NCI-H2107 treated with DMSO at 0.1 percent for 48 hours (cell line): ENCODE measurements at regions not wholly inside any gene's neighbourhood (a gene's known extent, or its start where the extent isn't known, plus 50 kb on each side); places are given as distances from the start of the nearest gene placed in this dataset.
A peak's percentile ranks its signal among the peaks of the same experiment; 100 is the strongest.

ENCODE experiments used
- DNase-seq: peaks from one replicate; lab custom pipeline; 2025; ENCODE audit not compliant: unreplicated experiment; lab: John Stamatoyannopoulos, UW

DNA sequence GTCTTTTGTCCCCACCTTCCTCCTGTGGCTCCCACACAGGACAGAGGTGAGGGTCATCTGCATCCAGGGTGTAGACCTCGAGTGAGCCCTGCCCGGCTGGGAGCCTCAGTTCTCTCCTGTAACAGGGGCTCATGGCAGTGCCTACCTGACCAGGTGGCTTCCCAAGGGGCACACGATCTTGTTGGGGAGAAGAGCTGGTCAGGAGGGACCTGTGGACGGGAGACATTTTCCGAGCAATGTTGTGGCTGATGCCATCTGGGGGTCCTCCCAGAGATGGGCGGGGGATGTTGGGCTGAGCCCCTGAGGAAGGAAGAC is 51.9 kb downstream of the CEBPB start:
- DNase-seq: no peak

DNA sequence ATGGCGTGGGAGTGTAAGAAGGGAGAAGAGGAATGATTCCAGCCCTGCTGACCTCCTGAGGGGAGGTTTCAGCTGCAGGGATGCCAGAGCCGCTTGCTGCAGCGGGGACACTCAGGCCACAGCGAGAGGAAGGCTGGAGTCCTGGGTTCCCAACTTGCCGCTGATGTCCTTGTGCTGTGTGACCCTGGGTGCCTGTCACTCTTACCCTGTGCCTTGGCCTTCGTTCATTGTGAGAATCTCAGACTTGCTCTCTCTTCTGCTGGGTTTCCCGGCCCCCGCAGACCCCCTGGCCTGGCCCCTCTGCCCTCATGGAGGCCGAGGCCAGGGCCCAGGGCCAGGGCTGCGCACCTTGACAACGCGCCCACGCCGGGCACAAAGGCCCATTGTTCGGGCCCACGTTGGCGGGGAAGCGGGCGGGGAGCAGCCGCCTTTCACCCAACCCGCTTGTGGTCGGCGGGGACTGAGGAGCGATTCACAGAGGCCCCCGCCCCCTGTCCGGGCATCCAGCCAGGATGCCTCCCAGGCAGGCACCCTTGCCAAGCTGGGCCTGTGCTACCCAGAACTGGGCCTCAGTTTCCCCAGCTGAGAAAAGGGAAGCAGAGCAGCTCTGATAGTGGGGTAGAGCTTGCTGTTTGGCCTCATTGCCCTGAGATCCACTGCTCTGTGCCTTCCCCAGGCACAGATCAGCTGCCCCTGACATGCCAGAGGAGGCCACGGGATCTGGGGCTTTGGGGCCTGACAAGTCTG is 52.4 kb downstream of the CEBPB start:
- peak; percentile 15 for DNase-seq

DNA sequence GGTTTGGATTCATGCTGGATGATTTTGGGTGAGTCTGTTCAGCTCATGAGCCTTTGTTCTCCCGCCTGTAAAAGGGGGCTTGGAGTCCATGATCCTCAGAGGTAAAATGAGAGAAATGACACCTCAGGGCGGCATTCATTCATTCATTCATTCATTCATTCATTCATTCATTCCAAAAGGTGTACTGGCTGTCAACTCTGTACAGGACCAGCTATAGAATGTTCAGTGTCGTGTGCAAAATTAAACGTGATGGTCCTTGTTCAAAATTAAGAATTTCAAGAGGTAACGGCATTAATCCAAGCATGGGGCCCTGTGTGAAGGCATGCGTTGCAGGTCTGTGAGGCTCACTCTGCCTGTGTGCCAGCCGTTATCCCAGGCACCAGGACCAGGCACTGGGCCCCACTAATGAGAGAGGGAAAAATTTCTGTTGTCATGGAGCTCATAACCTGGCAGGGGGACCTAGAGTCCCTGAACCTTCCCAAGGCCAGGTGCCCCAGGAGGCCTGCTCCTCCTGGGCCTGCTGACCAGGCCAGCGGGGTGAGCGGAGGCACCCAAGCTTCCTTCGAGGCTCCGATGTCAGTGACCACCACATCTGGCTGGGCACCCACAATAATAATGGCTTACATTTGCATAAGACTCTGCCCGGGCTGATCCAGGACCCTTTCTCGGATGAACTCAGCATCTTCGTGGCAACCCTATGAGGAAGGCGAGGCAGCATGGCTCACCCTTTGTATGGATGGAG is 53.2 kb downstream of the CEBPB start:
- no peak for DNase-seq

DNA sequence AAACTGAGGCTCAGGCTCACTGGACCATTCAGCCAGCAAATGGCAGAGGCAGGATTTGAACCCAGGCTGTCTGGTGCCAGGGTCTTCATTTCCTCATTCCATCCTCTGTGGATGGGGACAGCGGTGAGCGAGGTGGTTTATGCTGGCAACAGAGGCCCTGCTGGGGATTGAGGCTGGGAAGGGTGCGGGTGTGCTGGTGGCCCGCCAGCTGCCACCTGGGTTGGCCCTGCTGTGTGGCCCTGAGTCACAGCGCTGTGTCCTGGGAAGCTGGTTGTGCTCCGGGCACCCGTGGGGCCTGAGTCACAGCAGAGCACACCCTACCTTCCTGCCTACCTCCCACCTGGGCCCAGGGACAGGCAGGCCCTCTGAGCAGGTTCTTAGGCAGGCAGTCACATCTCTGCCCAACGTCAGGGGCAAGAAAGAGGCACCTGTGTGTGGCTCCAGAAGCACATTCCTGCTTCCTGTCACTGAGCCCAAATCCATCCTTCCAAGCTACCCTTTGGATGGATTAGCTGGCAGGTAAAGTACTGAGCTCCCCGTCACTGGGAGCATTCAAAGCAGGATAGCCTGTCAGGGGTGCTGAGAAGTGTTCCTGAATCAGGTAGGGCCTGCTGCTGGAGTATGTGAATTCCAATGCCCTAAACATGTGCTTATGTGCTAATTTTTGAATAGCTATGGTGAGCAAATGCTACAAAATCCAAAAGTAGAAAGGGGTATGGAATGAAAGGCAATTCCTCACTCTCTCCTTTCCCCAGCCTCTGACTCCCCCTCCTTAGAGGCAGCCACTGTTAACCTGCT is 53.9 kb downstream of the CEBPB start:
- DNase-seq: no peak

DNA sequence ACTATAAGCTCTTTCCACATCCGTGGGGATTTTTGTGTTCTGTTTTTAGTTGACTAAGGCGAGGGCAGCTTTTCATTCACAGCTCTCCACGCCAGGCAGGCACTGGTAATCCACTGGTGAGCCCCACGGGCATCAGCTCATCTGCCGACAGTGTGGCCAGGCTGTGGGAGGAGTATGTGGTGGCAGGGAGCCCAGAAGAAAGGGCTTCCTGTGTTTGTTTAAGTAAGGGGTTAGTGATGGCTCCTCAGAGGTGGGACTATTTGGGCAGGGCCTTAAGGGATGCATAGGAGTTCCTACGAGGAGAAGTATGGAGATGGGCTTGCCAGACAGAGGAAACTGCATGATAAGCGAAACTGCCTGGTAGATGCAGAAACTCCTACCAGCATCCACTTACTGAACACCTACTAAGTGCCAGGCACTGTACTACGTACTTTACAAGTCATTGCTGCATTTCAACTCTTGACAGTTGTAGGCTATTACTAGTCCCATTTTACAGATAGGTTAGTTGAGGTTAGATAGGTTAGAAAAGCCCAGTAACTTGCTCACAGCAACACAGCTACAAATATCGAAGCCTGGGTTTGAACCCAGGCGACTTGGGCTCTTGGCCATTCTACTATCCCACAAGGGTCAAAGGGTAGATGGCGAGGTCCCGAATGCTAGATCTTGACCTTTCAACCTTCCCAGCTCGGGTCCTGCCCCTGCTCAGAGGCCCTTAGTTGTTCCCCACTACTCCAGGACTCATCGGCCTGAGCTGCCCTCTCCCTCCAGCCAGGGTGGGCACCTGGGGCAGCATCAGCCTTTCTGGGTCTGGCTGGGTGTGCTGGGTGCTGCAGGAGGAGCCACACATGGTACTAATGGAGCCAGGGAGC is 55.1 kb downstream of the CEBPB start:
- DNase-seq: no peak

DNA sequence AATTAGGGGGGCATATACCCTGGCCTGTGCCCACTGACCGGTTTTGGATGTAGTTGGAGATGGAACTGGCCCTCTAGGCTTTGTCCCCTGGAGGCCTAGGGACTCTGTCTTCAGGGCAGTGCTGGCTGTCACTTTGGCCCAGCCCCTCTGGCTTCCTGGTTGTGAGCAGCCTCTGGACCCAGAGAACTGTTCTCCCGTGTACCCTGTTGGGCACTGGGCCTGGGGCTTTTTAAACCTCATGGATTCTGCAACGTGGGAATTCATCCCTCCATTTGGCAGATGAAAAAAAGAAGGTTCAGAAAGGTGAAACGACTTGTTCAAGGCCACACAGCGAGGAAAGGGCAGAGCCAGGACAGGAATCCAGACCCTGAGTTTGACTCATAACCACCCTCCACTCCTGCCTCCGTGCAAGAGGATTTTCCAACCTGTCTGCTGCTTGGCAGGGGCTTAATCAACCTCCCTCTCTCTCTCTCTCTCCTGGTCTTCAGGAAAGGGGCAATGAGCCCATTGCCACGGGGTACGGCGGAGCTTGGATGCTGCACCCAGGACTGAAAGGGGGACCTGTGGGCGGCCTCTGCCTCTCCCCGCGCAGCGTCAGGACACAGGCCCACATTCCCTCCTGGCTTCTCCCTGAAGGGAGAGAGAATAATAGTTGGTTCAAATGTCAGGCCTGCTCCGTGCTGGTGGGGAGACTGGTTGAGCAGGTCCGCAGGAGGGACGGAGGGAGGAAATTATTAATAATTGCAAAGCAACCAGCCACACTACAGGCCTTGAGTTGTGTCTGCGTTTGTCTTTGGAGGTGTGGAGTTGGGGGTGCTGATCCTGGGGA is 56.0 kb downstream of the CEBPB start:
- DNase-seq: no peak

DNA sequence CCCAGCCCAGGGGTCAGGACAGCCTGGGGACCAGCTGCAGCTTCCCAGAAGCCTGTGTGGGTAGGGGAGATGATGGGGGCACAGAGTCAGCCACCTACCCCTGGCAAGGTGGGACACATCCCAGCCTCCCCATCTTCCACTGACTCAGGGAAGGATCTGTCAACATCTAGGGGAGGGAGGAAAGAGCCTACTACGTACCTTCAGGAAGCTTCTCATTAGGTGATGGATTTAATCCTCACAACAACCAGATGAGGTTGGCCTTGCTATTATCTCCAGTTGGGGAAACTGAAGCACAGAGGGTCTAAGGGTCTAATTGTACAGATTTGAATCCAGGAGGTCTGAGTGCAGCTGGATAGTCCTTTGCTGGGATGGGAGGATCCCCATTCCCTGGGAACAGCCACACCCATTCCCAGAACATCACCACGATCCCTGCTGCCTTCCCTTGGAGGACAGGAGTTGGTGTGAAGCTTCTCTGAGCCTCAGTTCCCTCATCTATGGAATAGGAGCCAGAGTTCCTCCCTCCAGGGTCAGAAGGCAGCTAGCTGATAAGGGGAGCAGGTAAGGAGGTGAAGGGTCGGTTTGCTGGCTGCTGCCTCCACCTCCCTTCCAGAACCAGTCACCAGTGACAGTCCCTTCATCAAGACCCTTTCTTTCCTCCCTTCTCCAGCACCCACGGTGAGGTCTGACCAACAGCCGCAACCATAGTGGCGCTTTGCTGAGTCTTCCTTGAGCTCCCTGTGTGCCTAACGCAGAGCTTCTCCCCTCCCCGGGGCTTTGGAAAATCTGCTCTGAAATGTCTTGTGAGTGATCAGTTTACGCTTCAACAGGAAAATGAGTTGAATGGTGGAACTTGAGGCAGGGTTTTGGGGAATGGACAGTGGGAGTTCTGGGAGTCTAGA is 56.8 kb downstream of the CEBPB start:
- no peak for DNase-seq

DNA sequence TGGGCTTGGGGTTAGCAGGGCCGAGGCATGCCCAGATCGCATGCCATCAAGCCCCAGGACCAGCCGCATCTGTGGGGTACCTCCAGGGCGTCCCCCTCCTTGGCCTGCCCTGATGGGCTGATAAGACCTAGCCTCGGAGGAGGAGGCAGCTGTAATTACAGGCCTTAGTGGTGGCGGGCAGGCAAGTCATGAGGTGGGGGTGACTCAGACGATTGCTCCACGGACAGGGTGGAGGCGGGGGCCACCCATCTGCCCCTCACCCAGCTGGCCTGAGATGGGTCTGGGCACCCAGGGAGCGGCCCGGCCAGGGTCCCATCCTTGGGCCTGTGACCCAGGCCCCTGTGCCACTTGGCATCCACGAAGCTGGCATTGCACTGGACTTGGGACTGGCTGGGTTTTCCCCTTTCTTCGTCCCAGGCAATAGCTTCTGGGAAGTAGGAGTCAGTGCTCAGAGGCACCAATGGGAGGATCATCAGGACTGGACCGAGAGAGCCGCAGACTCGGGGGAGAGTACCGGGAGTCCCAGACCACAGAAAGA is 57.5 kb downstream of the CEBPB start:
- DNase-seq: no peak

DNA sequence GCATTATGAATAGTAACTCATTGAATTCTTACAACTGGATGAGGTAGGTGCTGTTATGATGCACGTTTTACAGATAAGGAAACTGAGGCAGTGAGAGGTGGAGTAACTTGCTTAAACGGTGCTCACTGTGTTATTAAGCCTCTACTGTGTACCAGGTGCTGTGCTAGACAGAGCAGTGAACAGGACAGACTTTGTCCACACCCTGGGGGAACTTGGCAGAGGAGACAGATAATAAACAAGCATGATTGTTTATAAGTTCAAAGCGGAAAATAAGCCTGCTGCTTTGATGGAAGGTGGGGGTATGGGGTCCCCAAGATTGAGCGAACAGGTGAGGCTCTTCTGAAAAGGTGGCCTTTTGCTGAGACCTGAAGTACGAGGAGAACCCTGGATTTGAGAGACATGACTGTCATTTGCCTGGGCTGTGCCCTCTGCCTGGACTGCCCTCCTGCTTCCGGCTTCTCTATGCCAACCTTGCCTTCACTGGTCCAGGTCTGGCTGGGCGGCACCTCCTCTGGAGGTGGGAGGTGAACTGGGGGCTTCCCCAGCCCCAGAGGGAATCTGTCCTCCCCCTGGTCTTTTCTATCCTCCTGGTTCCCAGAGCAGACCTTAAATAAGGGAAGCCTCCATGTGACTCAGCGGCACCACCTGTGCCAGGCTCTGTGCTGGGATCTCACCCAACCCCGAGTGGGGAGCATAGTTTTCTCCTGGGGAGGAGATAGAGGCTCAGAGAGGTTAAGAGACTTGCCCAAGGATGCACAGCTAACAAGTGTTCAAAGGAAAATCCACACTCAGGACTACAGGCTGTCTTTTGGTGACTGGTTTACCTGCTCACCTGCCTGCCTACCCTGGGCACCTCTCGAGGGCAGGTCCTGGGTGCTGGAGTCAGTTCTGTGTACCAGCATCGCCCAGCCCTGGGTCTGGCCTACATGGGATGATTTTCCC is 59.1 kb downstream of the CEBPB start:
- DNase-seq: no peak

DNA sequence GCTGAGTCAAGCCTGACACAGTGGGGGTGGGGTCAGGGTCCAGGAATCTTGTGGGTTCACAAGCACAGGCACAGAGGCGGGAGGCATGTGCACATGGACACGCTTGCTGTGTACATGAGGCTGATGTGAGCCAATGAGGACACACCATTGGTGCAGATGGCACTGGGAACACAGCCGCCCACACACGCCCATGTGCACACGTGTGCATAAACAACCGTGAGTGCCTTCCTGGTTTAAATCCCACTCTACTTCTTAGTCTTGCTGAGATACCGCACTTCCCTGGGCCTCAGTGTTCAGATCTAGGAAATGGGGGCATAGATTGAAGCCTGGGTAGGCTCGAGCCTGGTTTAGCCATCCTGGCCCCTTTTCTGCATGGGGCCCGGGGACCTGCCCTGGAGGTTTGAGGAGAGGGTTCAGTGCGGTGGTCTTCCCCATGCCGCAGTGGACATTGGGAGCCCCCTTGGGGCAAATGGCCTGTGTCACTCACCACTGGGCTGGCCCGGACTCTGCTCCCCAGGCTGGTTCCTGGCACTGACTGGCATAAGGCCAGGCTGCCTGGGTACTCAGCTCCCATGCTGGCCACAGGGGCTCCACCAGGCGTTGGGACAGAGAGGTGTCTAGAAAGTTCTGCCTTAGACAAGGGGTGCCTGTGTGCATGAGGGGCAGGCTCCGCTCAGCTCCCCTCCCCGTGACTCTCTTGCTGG is 60.2 kb downstream of the CEBPB start:
- DNase-seq: no peak

DNA sequence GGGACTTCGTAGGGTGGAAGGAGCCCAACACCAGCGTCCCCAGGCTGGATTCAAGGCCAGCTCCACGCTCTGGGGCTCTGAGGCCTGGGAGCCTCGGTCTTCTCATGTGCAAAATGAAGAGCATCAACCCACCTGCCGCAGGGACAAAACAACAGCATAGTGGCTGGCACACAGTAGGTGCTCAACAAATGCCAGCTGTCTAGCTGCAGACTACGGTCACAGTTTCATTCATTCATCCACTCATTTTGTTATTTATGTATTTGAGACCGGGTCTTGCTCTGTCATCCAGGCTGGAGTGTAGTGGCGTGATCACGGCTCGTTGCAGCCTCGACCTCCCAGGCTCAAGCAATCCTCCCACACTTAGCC is 60.7 kb downstream of the CEBPB start:
- DNase-seq: no peak

DNA sequence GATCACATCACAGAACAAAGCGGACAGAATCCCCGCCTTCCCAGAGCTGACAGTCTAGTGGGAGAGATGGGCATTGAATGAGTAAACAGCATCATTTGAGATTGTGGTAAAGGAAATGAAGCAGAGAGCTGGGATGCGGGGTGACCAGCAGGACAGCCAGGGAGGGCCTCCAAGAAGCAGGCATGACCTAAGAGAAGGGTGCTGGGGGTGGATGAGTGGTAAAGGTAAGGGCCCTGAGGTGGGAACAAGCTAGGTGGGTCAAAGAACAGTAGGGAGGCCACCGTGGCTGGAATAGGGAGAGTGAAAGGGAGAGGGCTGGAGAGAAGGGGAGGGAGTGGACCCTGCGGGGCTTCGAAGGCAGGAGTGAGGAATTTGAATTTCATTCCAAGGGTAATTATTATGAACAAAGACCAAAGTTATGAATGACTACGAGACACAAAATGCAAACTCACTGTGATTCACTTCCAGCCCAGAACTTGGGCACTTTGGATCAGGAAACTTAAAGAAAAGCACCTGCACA is 61.4 kb downstream of the CEBPB start:
- DNase-seq: no peak

DNA sequence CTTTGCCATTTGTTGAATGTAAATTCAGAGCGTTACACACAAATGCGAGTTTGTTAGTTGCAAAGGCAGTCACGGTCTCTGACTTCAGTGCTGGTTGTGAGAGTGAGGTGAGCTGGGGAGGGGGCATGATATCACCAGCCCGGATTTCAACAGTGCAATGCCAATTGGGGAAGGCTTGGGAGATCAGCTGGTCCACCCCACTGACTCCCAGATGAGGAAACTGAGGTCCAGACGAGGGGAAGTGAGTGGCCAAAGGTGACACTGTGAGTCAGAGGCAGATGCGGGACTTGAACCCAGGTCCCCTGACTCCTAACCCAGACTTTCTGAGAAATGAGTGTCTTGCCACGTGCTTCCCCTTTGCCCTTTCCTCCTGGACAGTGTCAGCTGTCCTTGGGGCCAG is 62.1 kb downstream of the CEBPB start:
- DNase-seq: no peak

DNA sequence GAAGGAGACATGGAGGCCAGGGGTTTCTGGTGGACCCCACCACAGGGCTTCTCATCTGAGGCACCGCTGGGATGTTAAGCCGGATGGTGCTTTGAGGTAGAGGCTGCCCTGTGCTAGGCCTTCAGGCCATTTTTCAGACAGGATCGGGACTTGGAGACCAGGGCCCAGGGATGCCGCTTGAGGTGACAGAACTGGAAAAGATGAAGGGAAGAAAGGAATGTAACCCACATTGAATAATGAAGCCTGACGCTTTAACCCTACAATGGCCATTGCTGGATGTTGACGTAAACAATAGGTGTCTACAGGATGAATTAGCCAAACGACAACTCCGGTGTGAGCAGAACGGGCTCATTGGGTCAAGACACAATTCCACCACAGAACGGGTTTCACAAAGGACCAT is 62.5 kb downstream of the CEBPB start:
- DNase-seq: no peak

DNA sequence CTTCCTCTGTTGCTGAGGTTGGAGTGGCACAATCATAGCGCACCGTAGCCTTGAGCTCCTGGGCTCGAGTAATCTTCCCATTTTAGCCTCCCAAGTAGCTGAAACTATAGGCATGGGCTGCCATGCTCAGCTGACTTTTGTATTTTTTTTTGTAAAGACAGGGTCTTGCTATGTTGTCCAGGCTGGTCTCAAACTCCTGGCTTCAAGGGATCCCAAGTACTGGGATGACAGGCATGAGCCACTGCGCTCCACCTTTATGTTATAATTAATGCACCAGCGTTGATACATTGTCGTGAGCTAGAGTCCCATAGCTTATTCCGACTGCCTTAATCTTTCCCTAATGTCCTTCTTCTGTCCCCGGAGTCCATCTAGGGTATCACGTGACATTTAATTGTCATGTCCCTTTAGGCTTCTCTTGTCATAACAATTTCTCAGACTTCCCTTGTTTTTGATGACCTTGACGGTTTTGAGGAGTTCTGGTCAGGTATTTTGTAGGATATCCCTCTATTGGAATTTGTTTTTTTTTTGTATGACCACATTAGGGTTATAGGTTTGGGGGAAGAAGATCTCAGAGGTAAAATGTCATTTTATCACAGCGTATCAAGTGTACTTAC is 63.9 kb downstream of the CEBPB start:
- DNase-seq: no peak

DNA sequence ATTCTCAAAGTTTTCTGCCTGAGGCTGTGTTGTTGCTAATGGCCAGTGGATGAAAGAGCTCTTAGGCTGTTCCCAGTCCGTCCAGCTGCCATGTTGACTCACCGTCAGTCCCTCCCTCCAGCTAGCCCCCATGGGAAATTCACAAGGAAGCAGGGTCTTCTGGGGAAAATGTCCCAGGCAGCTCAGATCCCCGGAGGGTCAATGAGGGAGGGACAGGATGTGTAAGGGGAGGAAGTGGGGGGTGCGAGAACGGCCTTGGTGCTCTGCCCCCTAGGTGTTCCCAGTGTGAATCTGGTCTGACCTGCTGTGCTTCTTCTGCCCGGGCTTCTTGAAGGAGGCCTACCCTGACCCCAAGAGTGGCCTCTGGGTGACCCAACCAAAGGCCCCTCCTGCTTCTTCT is 65.9 kb downstream of the CEBPB start:
- DNase-seq: no peak

DNA sequence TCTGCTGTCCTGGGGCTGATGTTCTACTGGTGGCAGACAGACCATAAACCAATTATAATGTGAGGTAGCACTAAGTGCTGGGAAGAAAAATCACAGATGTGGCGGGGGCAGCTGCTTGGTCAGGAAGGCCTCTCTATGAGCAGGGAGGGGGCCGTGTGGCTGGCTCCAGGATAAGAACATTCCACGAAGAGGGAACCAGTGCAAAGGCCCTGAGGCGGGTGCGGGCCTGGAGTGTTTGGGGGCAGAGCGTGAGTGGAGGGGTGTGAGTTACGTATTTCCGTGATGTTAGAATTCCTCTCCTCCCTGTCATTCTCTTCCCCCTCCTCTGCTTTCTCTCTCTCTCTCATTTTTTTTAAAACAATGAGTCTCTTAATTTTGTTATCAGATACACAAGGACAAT is 67.2 kb downstream of the CEBPB start:
- DNase-seq: no peak
